Naive thymus-derived CD8-positive, alpha-beta T cell (primary cell): ENCODE measurements at regions not wholly inside any gene's neighbourhood (a gene's known extent, or its start where the extent isn't known, plus 50 kb on each side); places are given as distances from the start of the nearest gene placed in this dataset.
A peak's percentile ranks its signal among the peaks of the same experiment; 100 is the strongest.

Source experiments
- ATAC-seq, 2 donors: fragments of 150-1000 bp; cut with Tn5 transposase in 1 of 2; sonication (Bioruptor Pico), chemical (Tn5 transposase) in 1 of 2; 1 replicate in 1 of 2; 2 replicates in 1 of 2; pipeline ENCODE4 v1.10.0; 2021; ENCODE audit warnings: mild to moderate bottlenecking in 2 of 2, moderate library complexity in 2 of 2
- POLR2A ChIA-PET: fragments of 350-600 bp; sonication (Branson Sonifier 250); formaldehyde crosslinking; loops from one replicate; lab custom pipeline; 2021; ENCODE audit warnings: antibody characterized with exemption; lab: Charles Lee
- DNase-seq, 10 donors: peaks; one replicate each; pipeline versions ENCODE4 v3.0.0 to v3.0.0-alpha.2; 2020 to 2022
- H3K27ac Mint-ChIP-seq, 10 donors: one replicate each; pipeline ENCODE4 v1.8.0; 2020 to 2022; ENCODE audit warnings: mild to moderate bottlenecking in 10 of 10, mixed read lengths in 10 of 10, moderate library complexity in 4 of 10, inconsistent platforms in 1 of 10
- H3K27me3 Mint-ChIP-seq, 5 donors: one replicate each; pipeline ENCODE4 v1.8.0; 2021 to 2022; ENCODE audit warnings: mixed read lengths in 5 of 5
- H3K36me3 Mint-ChIP-seq, 3 donors: one replicate each; pipeline ENCODE4 v1.8.0; 2020 to 2022; ENCODE audit warnings: mixed read lengths in 3 of 3, mild to moderate bottlenecking in 2 of 3, inconsistent platforms in 1 of 3
- H3K4me1 Mint-ChIP-seq, 4 donors: one replicate each; pipeline ENCODE4 v1.8.0; 2021 to 2022; ENCODE audit warnings: mixed read lengths in 4 of 4
- H3K4me3 Mint-ChIP-seq, 10 donors: one replicate each; pipeline ENCODE4 v1.8.0; 2020 to 2022; ENCODE audit warnings: mild to moderate bottlenecking in 10 of 10, mixed read lengths in 10 of 10, moderate library complexity in 6 of 10, inconsistent platforms in 1 of 10
- H3K9me3 Mint-ChIP-seq, 9 donors: one replicate each; pipeline ENCODE4 v1.8.0; 2020 to 2022; ENCODE audit warnings: mixed read lengths in 9 of 9, mild to moderate bottlenecking in 3 of 9, inconsistent platforms in 1 of 9, moderate library complexity in 1 of 9

DNA sequence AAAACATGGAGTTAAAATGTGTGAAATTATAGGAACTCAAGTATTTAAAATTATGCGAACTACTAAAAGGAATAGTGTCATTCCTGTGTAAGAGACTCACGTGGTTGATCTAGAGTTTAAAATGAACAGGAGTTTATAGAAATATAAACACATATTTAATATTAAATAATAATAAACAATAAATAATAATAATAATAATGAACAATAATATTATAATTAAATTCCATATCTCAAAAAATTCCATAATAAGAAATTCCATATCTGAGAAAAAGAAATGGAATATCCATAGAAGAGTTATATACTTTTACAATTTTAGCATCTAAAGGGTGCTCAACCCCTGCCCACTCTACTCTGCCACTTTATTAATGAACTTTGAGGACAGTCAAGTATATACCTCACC, 429.6 kb downstream of the TNS3 start:
- H3K9me3 Mint-ChIP-seq = peaks cover 0 to 5% (median 0%) of the 10 kb centered on the region in 9 donors
- ATAC-seq (no peak), DNase-seq (no peak)
- H3K36me3 Mint-ChIP-seq = no peaks in the 10 kb centered on the region
- peaks cover 0 to 26% (median 0%) of the 10 kb centered on the region in 4 donors for H3K4me1 Mint-ChIP-seq
- H3K4me3 Mint-ChIP-seq = no peak overlapping the region
- H3K27ac Mint-ChIP-seq = no peak overlapping the region
- H3K27me3 Mint-ChIP-seq = peaks cover 0 to 15% (median 4%) of the 10 kb centered on the region in 5 donors
- POLR2A ChIA-PET = interaction anchor here (1.1 kb wide), 1 partner anchor 31 kb away, joined by 3 read pairs; no protein-coding TSS in a partner anchor

DNA sequence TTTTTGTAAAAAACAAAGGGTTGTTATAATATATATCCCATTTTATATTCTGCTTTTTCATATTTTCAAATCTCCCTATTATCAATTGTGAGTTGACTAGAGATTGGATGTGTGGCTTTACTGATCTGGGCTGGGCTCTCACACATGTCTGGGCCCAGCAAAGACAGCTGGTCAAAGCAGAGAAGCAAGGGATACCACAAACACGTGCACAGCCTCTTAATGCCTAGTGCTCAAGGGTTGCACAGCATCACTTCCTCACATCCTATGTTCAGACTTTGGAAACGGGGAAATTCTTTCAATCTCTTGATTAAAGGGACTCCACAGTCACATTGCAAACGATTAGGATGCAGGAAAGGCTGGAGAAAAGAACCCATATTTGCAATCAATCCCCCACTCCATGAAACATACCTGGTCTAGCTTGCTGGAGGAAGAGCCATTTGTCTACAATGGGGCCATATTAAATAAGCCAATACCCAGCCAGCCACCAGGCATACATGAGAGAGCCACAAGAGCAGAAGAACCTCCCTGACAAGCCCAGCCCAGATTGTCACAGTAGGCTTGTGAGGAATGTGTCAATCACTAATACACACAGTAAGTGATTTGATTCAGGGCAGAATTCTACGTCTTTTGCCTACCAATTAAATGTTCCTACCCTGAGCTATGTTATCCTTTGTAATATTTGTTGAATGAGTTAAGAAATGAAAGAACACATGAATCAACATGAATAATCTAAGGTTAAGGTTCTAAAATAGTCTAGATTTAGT, 431.2 kb downstream of the TNS3 start:
- Mint-ChIP-seq H3K36me3 (no peaks in the 10 kb centered on the region), H3K9me3 (peaks cover 0 to 11% (median 0%) of the 10 kb centered on the region in 9 donors)
- POLR2A ChIA-PET = no interaction called here

DNA sequence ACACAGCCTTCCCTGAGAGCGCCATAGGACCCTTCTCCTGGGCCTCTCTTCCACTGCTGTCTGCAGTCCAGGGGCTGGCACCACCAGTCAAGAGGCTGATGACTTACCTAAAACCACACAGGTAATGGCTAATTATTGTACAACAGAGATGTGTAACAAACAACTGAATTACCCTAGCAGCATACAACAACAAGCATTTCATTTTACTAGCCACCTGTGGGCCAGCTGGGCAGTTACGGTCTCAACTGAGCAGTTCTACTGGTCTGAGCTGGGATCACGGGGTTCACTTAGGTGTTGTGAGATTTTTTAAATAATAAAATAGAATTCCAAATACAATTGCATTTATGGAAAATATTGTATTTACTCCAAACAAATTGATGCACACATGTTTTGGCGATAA, 431.9 kb downstream of the TNS3 start:
- POLR2A ChIA-PET = no interaction called here
- no peak for ATAC-seq
- H3K4me3 Mint-ChIP-seq = peak overlapping the region in 1 of 10 donors; percentile 7
- H3K27me3 Mint-ChIP-seq = peaks cover 0 to 32% (median 10%) of the 10 kb centered on the region in 5 donors
- DNase-seq = no peak
- peaks cover 0 to 26% (median 0%) of the 10 kb centered on the region in 4 donors for H3K4me1 Mint-ChIP-seq
- H3K36me3 Mint-ChIP-seq = no peaks in the 10 kb centered on the region
- H3K27ac Mint-ChIP-seq = no peak overlapping the region
- peaks cover 0 to 11% (median 0%) of the 10 kb centered on the region in 9 donors for H3K9me3 Mint-ChIP-seq

More for the DNA sequence above, 431.2 kb downstream of the TNS3 start:
- Mint-ChIP-seq H3K4me1 (peaks cover 0 to 26% (median 0%) of the 10 kb centered on the region in 4 donors), H3K27me3 (peaks cover 0 to 26% (median 10%) of the 10 kb centered on the region in 5 donors), H3K4me3 (no peak overlapping the region), H3K27ac (no peak overlapping the region)
- no peak for DNase-seq
- no peak for ATAC-seq

DNA sequence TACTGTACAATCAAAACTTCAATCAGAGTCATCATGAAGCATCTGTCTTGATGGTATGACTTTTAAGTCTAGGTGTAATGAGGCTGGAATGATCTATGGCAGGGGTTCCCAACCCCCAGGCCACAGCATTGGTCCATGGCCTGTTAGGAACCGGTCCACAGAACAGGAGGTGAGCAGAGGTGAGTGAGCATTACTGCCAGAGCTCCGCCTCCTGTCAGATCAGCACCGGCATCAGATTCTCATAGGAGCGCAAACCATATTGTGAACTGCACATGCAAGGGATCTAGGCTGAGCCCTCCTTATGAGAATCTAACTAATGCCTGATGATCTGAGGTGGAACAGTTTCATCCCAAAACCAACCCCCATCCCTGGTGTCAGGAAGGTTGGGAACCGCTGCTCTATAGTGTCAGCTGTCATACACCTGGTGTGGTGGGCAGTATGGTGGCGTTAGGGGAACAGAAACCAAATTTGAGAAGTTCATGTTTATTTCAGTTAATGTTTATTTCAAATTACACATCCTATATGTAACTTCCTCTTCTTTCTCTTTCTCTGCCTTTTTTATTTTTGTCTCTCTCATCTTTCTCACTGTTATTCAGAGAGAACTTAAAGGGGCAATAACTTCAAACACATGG, 432.6 kb downstream of the TNS3 start:
- Mint-ChIP-seq H3K4me1 (peaks cover 0 to 26% (median 0%) of the 10 kb centered on the region in 4 donors), H3K27ac (no peak overlapping the region), H3K27me3 (peaks cover 0 to 32% (median 12%) of the 10 kb centered on the region in 5 donors), H3K36me3 (no peaks in the 10 kb centered on the region), H3K4me3 (peak overlapping the region in 1 of 10 donors; percentile 7), H3K9me3 (peaks cover 0 to 11% (median 0%) of the 10 kb centered on the region in 9 donors)
- DNase-seq (no peak), ATAC-seq (no peak)
- POLR2A ChIA-PET = no interaction called here

DNA sequence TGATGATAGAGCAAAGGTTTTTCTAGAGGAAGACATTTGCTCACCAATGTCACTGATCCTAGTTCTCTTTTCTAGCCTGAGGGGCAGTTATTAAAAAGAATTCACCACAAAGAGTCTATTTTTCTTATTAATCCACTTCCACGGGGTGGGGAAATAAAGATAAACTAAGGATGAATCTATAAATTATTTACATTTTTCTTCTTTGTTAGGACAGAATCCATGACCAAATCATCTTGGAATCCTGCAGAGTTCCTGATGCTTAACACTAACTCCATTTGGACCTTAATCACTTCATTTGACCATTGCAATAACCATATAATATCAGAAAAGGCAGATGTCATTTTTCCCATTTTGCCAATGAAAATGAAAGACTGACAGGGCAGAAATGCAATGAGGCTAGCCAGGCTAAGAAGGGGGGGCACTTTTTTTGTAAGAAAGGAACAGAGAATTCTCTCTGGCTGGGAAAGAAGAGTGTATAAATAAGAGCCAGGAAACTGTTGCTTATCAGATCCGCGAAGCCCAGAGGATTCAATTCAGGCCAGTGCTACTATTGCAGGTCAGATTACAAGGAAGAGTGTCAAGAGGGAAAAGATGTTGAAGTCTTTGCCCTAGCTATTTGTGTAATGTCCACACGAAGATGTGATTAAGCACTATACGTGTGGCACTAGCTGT, 433.2 kb downstream of the TNS3 start:
- peaks cover 0 to 11% (median 0%) of the 10 kb centered on the region in 9 donors for H3K9me3 Mint-ChIP-seq
- POLR2A ChIA-PET = no interaction called here

DNA sequence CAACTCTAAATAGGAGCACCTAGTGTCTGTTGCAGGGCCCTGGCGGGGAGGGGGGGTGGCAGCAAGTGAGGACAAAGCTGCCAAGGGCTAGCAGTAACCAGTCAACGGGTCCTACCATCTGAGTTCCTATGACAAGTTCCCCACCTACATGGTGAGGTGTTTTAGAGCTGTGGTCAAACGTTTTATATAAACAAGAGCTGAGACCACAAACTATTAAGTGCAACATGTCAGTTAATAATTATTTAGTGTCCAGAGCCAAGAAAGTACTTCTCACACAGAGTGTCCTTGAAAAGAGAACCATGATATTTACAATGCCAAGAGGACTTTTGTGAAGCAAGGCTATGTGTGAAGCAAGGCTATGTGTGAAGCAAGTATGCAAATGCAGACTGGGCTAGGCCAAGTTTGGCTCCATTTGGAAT, 434.7 kb downstream of the TNS3 start:
- H3K4me3 Mint-ChIP-seq = no peak overlapping the region
- H3K27ac Mint-ChIP-seq = no peak overlapping the region
- peaks cover 0 to 14% (median 0%) of the 10 kb centered on the region in 4 donors for H3K4me1 Mint-ChIP-seq
- DNase-seq = no peak
- peaks cover 0 to 11% (median 0%) of the 10 kb centered on the region in 9 donors for H3K9me3 Mint-ChIP-seq
- POLR2A ChIA-PET = no interaction called here
- no peaks in the 10 kb centered on the region for H3K36me3 Mint-ChIP-seq
- H3K27me3 Mint-ChIP-seq = peaks cover 0 to 24% (median 10%) of the 10 kb centered on the region in 5 donors
- ATAC-seq = no peak

More for the DNA sequence above, 433.2 kb downstream of the TNS3 start:
- no peak for ATAC-seq
- Mint-ChIP-seq H3K4me1 (peaks cover 0 to 22% (median 0%) of the 10 kb centered on the region in 4 donors), H3K27ac (no peak overlapping the region), H3K27me3 (peaks cover 0 to 26% (median 10%) of the 10 kb centered on the region in 5 donors), H3K4me3 (no peak overlapping the region), H3K36me3 (no peaks in the 10 kb centered on the region)
- no peak for DNase-seq

DNA sequence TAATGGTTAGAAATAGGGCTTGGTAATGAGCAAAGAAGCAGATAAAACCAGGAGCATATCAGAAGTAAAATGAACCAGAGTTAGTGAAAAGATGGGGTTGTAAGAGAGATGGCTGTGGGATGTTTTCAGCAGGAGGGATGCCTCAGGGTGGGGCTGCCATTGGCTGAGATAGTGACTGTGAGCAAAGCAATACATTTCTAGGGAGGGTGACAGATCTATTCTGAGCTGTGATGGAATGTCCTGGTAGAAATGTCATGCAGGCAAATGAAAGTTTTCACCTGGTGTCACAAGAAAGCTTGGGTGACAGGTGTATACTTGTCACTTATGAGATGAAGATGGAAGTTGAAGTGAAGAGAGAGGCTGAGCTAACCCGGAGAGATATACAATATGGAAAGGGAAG, 435.9 kb downstream of the TNS3 start:
- Mint-ChIP-seq H3K4me3 (no peak overlapping the region), H3K27ac (no peak overlapping the region), H3K9me3 (peaks cover 0 to 9% (median 0%) of the 10 kb centered on the region in 9 donors), H3K4me1 (peaks cover 0 to 14% (median 0%) of the 10 kb centered on the region in 4 donors), H3K36me3 (no peaks in the 10 kb centered on the region), H3K27me3 (peaks cover 2 to 24% (median 9%) of the 10 kb centered on the region in 5 donors)
- DNase-seq (no peak), ATAC-seq (no peak)
- POLR2A ChIA-PET = no interaction called here

DNA sequence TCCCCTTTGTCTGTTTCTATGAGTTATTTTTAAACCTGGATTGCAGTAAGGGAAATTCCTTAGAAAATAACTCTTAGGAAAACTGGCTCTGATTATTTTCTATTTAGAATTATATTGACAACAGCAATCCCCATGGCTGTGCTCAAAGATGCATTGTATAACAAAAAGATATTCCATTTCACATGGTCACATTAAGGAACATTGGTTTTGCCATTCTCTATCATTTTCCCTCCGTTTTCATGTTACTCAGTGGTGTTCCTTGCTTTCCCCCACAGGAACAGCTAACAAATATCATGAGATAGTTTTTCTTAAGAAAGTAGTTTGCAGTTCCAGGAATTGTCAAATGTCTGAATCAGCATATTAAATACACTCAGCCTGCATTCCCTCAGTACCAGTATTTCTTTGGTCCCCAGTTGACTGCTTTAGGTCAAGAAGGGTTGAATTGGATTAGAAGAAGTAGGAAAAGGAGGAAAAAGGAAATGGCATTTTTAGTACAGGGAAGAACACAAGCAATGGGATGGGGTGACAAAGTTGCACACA, 436.7 kb downstream of the TNS3 start:
- Mint-ChIP-seq H3K27ac (no peak overlapping the region), H3K27me3 (peaks cover 3 to 24% (median 9%) of the 10 kb centered on the region in 5 donors), H3K4me3 (no peak overlapping the region), H3K4me1 (peaks cover 0 to 12% (median 0%) of the 10 kb centered on the region in 4 donors), H3K9me3 (peaks cover 0 to 10% (median 0%) of the 10 kb centered on the region in 9 donors), H3K36me3 (no peaks in the 10 kb centered on the region)
- POLR2A ChIA-PET = no interaction called here
- ATAC-seq = no peak
- no peak for DNase-seq

DNA sequence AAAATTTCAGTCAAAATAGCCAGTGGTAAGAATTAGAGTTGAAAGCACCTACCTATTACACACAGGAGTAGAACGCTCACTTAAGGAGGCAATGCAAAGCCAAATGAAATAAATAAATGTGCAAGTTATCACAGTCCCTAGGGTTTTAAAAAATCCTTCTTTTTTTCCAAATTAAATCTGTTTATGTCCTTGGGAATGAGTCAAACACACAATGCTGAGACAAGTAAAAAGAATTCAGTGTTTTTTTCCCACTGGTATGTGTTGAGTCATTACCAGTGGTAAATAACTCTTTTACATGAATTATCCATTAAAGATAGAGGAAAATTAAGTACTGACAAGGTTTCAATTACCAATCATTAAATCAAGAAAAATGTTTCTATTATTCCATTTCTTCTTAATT, 438.6 kb downstream of the TNS3 start:
- H3K27me3 Mint-ChIP-seq = peaks cover 9 to 32% (median 13%) of the 10 kb centered on the region in 5 donors
- no peak for ATAC-seq
- H3K27ac Mint-ChIP-seq = no peak overlapping the region
- DNase-seq = no peak
- H3K4me3 Mint-ChIP-seq = no peak overlapping the region
- H3K9me3 Mint-ChIP-seq = peaks cover 0 to 10% (median 0%) of the 10 kb centered on the region in 9 donors
- no peaks in the 10 kb centered on the region for H3K4me1 Mint-ChIP-seq
- POLR2A ChIA-PET = no interaction called here
- no peaks in the 10 kb centered on the region for H3K36me3 Mint-ChIP-seq

DNA sequence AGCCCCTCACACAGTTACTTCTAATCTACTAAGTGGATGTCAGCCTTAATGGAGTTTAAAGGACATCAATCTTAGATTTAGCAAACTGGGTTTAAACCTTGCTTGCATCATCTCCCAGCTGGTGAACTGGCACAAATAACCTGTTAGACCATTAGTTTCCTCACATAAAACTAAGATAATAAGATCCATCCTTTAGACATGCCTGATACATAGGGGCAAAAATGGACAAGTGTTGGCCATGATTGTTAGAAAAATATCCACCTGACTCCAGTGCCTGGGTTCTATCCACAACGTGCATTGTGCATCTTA, 439.1 kb downstream of the TNS3 start:
- Mint-ChIP-seq H3K4me1 (no peaks in the 10 kb centered on the region), H3K4me3 (no peak overlapping the region), H3K27me3 (peaks cover 9 to 34% (median 14%) of the 10 kb centered on the region in 5 donors), H3K9me3 (peaks cover 0 to 10% (median 0%) of the 10 kb centered on the region in 9 donors), H3K27ac (no peak overlapping the region), H3K36me3 (no peaks in the 10 kb centered on the region)
- no peak for DNase-seq
- POLR2A ChIA-PET = no interaction called here
- no peak for ATAC-seq

DNA sequence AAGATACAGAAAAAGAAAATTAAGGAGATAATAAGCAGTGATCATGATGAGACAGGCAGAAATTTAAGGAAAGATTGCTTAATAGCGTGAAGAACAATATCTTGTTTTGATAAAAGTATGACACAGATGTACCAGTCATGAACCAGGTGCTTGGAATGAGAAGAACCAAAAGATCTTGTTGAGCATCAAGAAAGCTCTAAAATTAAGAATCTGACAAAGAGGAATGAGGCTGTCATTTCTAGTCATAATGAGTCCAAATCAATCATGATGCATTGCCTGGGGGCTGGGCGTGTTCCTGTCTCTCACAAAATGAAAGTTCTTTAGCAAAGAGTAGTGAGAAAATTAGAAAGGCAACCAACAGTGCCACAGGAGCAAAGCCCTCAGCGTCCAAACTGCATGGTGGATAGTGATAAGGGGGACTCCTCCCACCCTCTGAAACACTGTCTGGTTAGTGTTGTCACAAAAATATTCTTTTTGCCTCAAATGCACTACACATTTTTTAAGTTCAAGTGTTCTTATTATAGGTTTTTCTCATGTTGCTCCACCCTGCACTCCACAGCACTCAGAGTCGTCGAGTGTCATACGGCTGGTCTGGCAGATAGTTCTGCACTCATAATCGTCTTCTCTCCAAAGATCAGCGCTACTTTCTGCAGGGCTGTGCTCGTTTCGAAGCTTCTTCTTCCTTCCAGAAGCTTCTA, 439.6 kb downstream of the TNS3 start:
- Mint-ChIP-seq H3K4me1 (no peaks in the 10 kb centered on the region), H3K27me3 (peaks cover 9 to 34% (median 14%) of the 10 kb centered on the region in 5 donors)
- no peak for ATAC-seq

DNA sequence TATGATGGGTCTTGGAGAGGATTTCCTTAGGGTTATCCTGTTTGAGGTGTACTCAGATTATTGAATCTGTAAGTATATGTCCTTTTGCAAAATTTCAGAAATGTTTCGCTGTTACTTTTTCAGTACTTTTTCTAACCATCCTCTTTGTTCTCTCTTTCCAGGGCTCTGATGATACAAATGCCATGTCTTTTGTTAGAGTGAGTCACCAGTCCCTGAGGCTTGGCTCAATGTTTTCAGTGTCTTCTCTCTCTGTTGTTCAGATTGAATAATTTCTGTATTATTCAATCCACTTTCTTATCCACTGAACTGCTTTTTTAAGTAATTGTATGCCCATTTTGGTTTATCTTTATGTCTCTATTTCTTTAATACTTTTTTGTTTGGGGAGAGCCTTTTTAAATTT, 449.4 kb downstream of the TNS3 start:
- Mint-ChIP-seq H3K27me3 (peaks cover 0 to 13% (median 0%) of the 10 kb centered on the region in 5 donors), H3K9me3 (peaks cover 0 to 3% (median 0%) of the 10 kb centered on the region in 9 donors), H3K4me1 (no peaks in the 10 kb centered on the region), H3K36me3 (no peaks in the 10 kb centered on the region), H3K4me3 (no peak overlapping the region), H3K27ac (no peak overlapping the region)
- DNase-seq = no peak
- no peak for ATAC-seq
- POLR2A ChIA-PET = no interaction called here

More for the DNA sequence above, 439.6 kb downstream of the TNS3 start:
- Mint-ChIP-seq H3K9me3 (peaks cover 0 to 10% (median 0%) of the 10 kb centered on the region in 9 donors), H3K36me3 (no peaks in the 10 kb centered on the region), H3K27ac (no peak overlapping the region), H3K4me3 (no peak overlapping the region)
- POLR2A ChIA-PET = no interaction called here
- DNase-seq = no peak
